H9 (cell line): ENCODE measurements at regions not wholly inside any gene's neighbourhood (a gene's known extent, or its start where the extent isn't known, plus 50 kb on each side); places are given as distances from the start of the nearest gene placed in this dataset.

ENCODE experiments used
- DNase-seq: peaks from one replicate; pipeline ENCODE4 v3.0.0-alpha.2; 2017
- H2AFZ ChIP-seq: one replicate; pipeline ENCODE4 v1.6.1; 2013; ENCODE audit warnings: mild to moderate bottlenecking, low read length, control low read depth, moderate library complexity
- H2AK5ac ChIP-seq: 2 replicates; pipeline ENCODE4 v1.6.1; 2013; ENCODE audit warnings: low read length, control low read depth, mixed read lengths; ENCODE audit not compliant: insufficient read length
- H2BK120ac ChIP-seq: one replicate; pipeline ENCODE4 v1.6.1; 2013; ENCODE audit warnings: low read depth, mild to moderate bottlenecking, low read length, control low read depth, inconsistent platforms; ENCODE audit not compliant: poor library complexity, severe bottlenecking
- H2BK12ac ChIP-seq: 2 replicates; pipeline ENCODE4 v1.6.1; 2013; ENCODE audit warnings: low read length, control low read depth, mixed read lengths, low read depth; ENCODE audit not compliant: insufficient read length
- H2BK15ac ChIP-seq: 2 replicates; pipeline ENCODE4 v1.6.1; 2013; ENCODE audit warnings: low read depth, low read length, control low read depth
- H2BK20ac ChIP-seq: one replicate; pipeline ENCODE4 v1.6.1; 2013; ENCODE audit warnings: low read depth, mild to moderate bottlenecking, low read length, control low read depth, inconsistent platforms; ENCODE audit not compliant: poor library complexity, severe bottlenecking
- H2BK5ac ChIP-seq: 2 replicates; pipeline ENCODE4 v1.6.1; 2013; ENCODE audit warnings: low read length, control low read depth, mixed read lengths; ENCODE audit not compliant: insufficient read length
- H3K14ac ChIP-seq: 2 replicates; pipeline ENCODE4 v1.6.1; 2013; ENCODE audit warnings: low read length, control low read depth; ENCODE audit not compliant: insufficient read depth
- H3K18ac ChIP-seq: 2 replicates; pipeline ENCODE4 v1.6.1; 2013; ENCODE audit warnings: low read depth, mild to moderate bottlenecking, mixed read lengths, low read length, control low read depth; ENCODE audit not compliant: insufficient read length
- H3K23ac ChIP-seq: 2 replicates; pipeline ENCODE4 v1.6.1; 2013; ENCODE audit warnings: low read length, control low read depth, mixed read lengths, low read depth; ENCODE audit not compliant: insufficient read length
- H3K23me2 ChIP-seq: 2 replicates; pipeline ENCODE4 v1.6.1; 2013; ENCODE audit warnings: low read depth, mild to moderate bottlenecking, mixed read lengths, low read length, control low read depth; ENCODE audit not compliant: insufficient read length, poor library complexity, severe bottlenecking
- H3K27ac ChIP-seq: 2 replicates; pipeline ENCODE4 v1.5.1; 2013; ENCODE audit warnings: low read length, control low read depth, mixed read lengths, low read depth; ENCODE audit not compliant: insufficient read length
- H3K27me3 ChIP-seq: 2 replicates; pipeline ENCODE4 v1.6.1; 2013; ENCODE audit warnings: low read length, control low read depth, inconsistent platforms; ENCODE audit not compliant: insufficient read depth
- H3K4ac ChIP-seq: 2 replicates; pipeline ENCODE4 v1.6.1; 2013; ENCODE audit warnings: low read depth, mild to moderate bottlenecking, control low read depth, inconsistent platforms, low read length, moderate library complexity
- H3K4me1 ChIP-seq: 2 replicates; pipeline ENCODE4 v1.6.1; 2013; ENCODE audit warnings: low read length, control low read depth, inconsistent platforms; ENCODE audit not compliant: insufficient read depth
- H3K4me2 ChIP-seq: 2 replicates; pipeline ENCODE4 v1.6.1; 2013; ENCODE audit warnings: low read length, control low read depth, mixed read lengths; ENCODE audit not compliant: insufficient read length, insufficient read depth
- H3K56ac ChIP-seq: 2 replicates; pipeline ENCODE4 v1.6.1; 2013; ENCODE audit warnings: low read depth, mild to moderate bottlenecking, mixed read lengths, low read length, control low read depth; ENCODE audit not compliant: insufficient read length
- H3K79me1 ChIP-seq: 2 replicates; pipeline ENCODE4 v1.6.1; 2013; ENCODE audit warnings: low read depth, mild to moderate bottlenecking, moderate library complexity, low read length, control low read depth, inconsistent platforms; ENCODE audit not compliant: insufficient read depth, poor library complexity, severe bottlenecking
- H3K79me2 ChIP-seq: 2 replicates; pipeline ENCODE4 v1.6.1; 2013; ENCODE audit warnings: low read length, control low read depth, inconsistent platforms; ENCODE audit not compliant: insufficient read depth
- H3K9ac ChIP-seq: 2 replicates; pipeline ENCODE4 v1.6.1; 2013; ENCODE audit warnings: low read length, control low read depth, mixed read lengths; ENCODE audit not compliant: insufficient read length; ENCODE audit errors: extremely low read depth
- H3K9me3 ChIP-seq: one replicate; pipeline ENCODE4 v1.6.1; 2013; ENCODE audit warnings: low read depth, low read length, inconsistent platforms; ENCODE audit not compliant: control insufficient read depth
- H3T11ph ChIP-seq: one replicate; pipeline ENCODE4 v1.6.1; 2013; ENCODE audit warnings: mild to moderate bottlenecking, low read length, control low read depth, inconsistent platforms
- H4K20me1 ChIP-seq: one replicate; pipeline ENCODE4 v1.6.1; 2013; ENCODE audit not compliant: control insufficient read depth, insufficient read length, insufficient read depth
- H4K5ac ChIP-seq: 2 replicates; pipeline ENCODE4 v1.6.1; 2013; ENCODE audit warnings: low read depth, mild to moderate bottlenecking, mixed read lengths, low read length, control low read depth; ENCODE audit not compliant: insufficient read length
- H4K8ac ChIP-seq: replicated peaks from 2 replicates; pipeline ENCODE4 v1.6.1; 2013; ENCODE audit warnings: low read length, control low read depth, mixed read lengths, low read depth; ENCODE audit not compliant: insufficient read length
- H4K91ac ChIP-seq: 2 replicates; pipeline ENCODE4 v1.6.1; 2013; ENCODE audit warnings: low read depth, mild to moderate bottlenecking, moderate library complexity, mixed read lengths, low read length, control low read depth; ENCODE audit not compliant: insufficient read length
- H3K27ac Mint-ChIP-seq, 3 experiments: 2 replicates in 2 of 3; 3 replicates in 1 of 3; pipeline ENCODE4 v1.8.0; 2020 to 2021; ENCODE audit warnings: mixed read lengths in 3 of 3, mild to moderate bottlenecking in 1 of 3, moderate library complexity in 1 of 3
- H3K27me3 Mint-ChIP-seq: 2 replicates; pipeline ENCODE4 v1.8.0; 2021; ENCODE audit warnings: low read depth, mild to moderate bottlenecking, moderate library complexity, mixed read lengths
- H3K36me3 Mint-ChIP-seq, 3 experiments: 2 replicates in 2 of 3; 3 replicates in 1 of 3; pipeline ENCODE4 v1.8.0; 2020 to 2021; ENCODE audit warnings: low read depth in 3 of 3, mixed read lengths in 3 of 3; ENCODE audit not compliant: insufficient read depth in 1 of 3
- H3K4me1 Mint-ChIP-seq, 2 experiments: 2 replicates each; pipeline ENCODE4 v1.8.0; 2020; ENCODE audit warnings: mixed read lengths in 2 of 2
- H3K4me3 Mint-ChIP-seq, 2 experiments: 2 replicates in 1 of 2; 3 replicates in 1 of 2; pipeline ENCODE4 v1.8.0; 2020 to 2021; ENCODE audit warnings: mild to moderate bottlenecking in 2 of 2, mixed read lengths in 2 of 2, moderate library complexity in 1 of 2
- H3K9me3 Mint-ChIP-seq, 2 experiments: 2 replicates in 1 of 2; 3 replicates in 1 of 2; pipeline ENCODE4 v1.8.0; 2020; ENCODE audit warnings: mild to moderate bottlenecking in 2 of 2, mixed read lengths in 2 of 2, moderate library complexity in 1 of 2
- WGBS: extraction: QIAGEN DNeasy Blood & Tissue Kit; methylation state at CpG from one replicate; pipeline ENCODE4 v1.1.7; 2013; ENCODE audit warnings: missing lambda C conversion rate, low lambda C conversion rate, mixed read lengths; ENCODE audit not compliant: insufficient read length; ENCODE audit errors: extremely low coverage; 5-methylcytosine and 5-hydroxymethylcytosine counted together
- TF ChIP-seq, protein P1 (sequence below): fragments of 200-600 bp; sonication (generic); conservative IDR thresholded peaks from 3 replicates; pipeline ENCODE4 v1.8.0; 2021; ENCODE audit warnings: antibody characterized with exemption, mild to moderate bottlenecking

DNA sequence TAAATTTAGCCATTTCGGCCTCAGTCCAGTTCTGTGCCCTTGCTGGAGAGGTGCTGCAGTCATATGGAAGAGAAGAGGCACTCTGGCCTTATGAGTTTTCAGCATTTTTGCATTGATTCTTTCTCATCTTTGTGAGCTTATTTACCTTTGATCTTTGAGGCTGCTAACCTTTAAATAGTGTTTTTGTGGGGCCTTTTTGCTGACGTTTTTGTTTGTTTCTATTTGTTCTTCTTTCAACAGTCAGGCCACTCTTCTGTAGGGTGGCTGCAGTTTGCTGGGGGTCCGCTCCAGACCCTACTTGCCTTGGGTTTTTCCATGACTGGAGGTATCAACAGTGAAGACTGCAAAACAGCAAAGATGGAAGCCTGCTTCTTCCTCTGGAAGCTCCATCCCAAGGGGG lies 1951.7 kb upstream of the LRRTM1 start:
- Histone ChIP-seq H3K18ac (no peak overlapping the region), H3K27ac (no peak overlapping the region), H2BK120ac (no peak overlapping the region), H4K5ac (no peak overlapping the region), H3K9me3 (no peaks in the 10 kb centered on the region), H2BK12ac (no peak overlapping the region), H4K8ac (no peak overlapping the region), H3K4ac (no peak overlapping the region), H3T11ph (no peak overlapping the region), H3K27me3 (no peaks in the 10 kb centered on the region), H2BK15ac (no peak overlapping the region), H2AK5ac (no peak overlapping the region), H3K9ac (no peak overlapping the region), H3K4me1 (no peaks in the 10 kb centered on the region), H3K23ac (no peak overlapping the region), H2BK5ac (no peak overlapping the region), H3K23me2 (no peaks in the 10 kb centered on the region), H3K79me2 (no peaks in the 10 kb centered on the region), H4K20me1 (no peaks in the 10 kb centered on the region), H3K4me2 (no peak overlapping the region), H3K14ac (no peak overlapping the region), H2AFZ (no peak overlapping the region), H3K56ac (no peak overlapping the region), H3K79me1 (no peaks in the 10 kb centered on the region), H4K91ac (no peak overlapping the region), H2BK20ac (no peak overlapping the region)
- no peak for DNase-seq
- H3K4me1 Mint-ChIP-seq: 0 out of 4 replicates have a peak, but pooled peaks cover 0 to 3% of the 10 kb centered on the region in 2 experiments
- 0 out of 2 replicates have a peak, but pooled peaks cover 2% of the 10 kb centered on the region for H3K27me3 Mint-ChIP-seq
- peaks cover 6 to 31% (median 10%) of the 10 kb centered on the region in 3 experiments for H3K36me3 Mint-ChIP-seq
- H3K9me3 Mint-ChIP-seq: peaks cover 25 to 35% of the 10 kb centered on the region in 2 experiments
- no CpG with 5 or more reads among the region's 3 CpGs for WGBS
- no peak overlapping the region for H3K4me3 Mint-ChIP-seq
- no peak overlapping the region; a peak in 1 of 7 replicates for H3K27ac Mint-ChIP-seq
- TF ChIP-seq, protein P1, sequence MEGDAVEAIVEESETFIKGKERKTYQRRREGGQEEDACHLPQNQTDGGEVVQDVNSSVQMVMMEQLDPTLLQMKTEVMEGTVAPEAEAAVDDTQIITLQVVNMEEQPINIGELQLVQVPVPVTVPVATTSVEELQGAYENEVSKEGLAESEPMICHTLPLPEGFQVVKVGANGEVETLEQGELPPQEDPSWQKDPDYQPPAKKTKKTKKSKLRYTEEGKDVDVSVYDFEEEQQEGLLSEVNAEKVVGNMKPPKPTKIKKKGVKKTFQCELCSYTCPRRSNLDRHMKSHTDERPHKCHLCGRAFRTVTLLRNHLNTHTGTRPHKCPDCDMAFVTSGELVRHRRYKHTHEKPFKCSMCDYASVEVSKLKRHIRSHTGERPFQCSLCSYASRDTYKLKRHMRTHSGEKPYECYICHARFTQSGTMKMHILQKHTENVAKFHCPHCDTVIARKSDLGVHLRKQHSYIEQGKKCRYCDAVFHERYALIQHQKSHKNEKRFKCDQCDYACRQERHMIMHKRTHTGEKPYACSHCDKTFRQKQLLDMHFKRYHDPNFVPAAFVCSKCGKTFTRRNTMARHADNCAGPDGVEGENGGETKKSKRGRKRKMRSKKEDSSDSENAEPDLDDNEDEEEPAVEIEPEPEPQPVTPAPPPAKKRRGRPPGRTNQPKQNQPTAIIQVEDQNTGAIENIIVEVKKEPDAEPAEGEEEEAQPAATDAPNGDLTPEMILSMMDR: no peak
